NOMO-1 (cell line): ENCODE measurements at regions not wholly inside any gene's neighbourhood (a gene's known extent, or its start where the extent isn't known, plus 50 kb on each side); places are given as distances from the start of the nearest gene placed in this dataset.
A peak's percentile ranks its signal among the peaks of the same experiment; 100 is the strongest.
"Not testable (repeated sequence)": the region's sequence is repeated elsewhere in the genome, so short reads cannot be mapped to it uniquely, and the experiment has no call there.

ENCODE experiments used
- DNase-seq, 2 experiments: peaks; one replicate each; lab custom pipeline; 2025; ENCODE audit not compliant: unreplicated experiment in 2 of 2; lab: John Stamatoyannopoulos, UW

- DNase-seq = no peak
Observed at GRCh38 chr4:127505203-127505602, 127.6 kb upstream of the INTU start.

- peak in 1 of 2 experiments; percentile 12 for DNase-seq
Observed at GRCh38 chr4:127506283-127506682, 126.5 kb upstream of the INTU start.

DNA sequence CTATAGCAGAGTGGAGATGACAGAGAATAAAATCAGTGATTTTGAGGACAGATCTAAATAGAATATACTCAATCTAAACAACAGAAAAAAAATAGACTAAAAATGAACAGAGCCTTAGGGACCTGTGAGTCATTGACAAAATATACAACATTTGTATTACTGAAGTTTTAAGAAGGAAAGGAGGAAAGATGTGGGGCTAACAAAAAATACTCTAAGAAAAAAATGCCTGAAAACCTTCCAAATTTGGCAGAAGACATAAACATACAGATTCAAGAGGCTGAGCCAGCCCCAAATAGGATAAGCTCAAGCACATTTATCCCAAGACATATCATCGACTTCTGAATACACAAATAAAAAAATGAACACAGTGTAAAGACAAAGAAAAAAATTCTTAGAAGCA lies 123.6 kb upstream of the INTU start:
- no peak for DNase-seq

DNA sequence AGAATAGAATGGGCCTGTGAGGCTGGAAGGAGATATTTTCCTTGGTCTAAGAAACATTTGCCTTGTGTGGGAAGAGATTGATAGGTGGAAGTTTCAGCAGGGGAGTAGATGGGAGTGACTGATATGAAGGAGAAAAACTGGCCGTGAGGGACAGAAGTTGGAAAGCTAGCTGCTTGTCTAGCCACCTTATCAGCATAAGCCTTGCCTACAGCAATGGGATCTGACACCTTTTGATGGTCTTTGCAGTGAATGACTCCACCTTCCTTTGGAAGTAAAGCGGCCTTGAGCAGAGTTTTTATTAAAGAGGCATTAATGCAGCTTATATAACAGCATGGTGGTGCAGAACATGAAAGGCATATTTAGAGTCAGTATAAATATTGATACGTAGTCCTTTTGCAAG lies 120.1 kb upstream of the INTU start:
- not testable (repeated sequence) for DNase-seq

DNA sequence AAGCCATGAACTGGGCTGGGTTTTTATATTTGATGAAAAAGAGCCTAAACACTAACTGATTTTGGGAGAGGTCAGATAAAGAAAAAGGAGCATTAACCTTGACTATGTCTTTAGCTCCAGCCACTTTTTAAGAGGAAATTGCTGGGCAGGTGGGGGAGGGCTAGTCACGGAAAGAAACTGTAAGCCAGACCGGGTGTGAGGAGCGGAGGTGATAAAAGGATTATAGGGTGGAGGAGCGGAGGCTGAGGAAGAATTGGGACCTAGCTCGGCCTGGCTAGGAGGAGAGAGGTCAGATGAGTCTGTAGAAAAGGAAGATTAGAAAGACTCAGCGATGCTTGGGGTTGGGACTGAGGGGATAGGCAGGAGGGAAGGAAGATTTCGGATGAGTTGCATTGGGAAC lies 117.5 kb upstream of the INTU start:
- not testable (repeated sequence) for DNase-seq

- DNase-seq = no peak
Observed at GRCh38 chr4:127518046-127518445, 114.7 kb upstream of the INTU start.

DNA sequence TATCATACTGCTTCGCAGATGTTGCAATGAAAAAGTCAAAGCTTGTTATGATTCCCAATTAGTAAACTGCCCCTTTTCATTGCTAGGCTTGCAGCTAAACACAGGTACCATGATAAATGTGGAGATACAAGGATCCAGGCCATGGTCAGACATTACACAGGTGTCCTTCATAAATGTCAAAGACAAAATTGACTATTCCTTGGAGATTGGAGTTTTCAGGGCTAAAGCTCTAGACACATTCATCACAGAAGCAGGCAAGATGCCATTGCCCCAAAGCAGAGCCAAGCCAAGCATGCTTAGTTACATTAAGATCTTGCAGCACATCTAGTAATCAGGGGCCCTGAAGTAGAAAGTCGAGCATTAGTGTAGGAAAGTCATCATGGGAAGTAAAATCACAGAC lies 111.3 kb upstream of the INTU start:
- no peak for DNase-seq

DNA sequence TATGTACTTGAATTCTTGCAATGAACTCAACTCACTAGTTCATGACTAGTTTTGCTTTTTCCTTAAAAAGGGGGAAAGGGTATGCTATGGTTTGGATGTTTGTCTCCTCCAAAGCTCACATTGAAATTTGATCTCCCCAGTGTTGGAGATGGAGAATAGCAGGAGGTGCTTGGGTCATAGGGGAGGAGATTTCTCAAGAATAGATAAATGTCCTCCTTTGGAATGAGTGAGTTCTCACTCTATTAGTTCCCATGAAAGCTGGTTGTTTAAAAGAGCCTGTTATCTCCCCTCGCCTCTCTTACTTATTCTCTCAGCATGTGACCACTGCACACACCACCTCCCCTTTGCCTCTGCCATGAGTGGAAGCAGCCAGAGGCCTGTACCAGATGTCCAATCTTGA lies 109.4 kb upstream of the INTU start:
- no peak for DNase-seq

- no peak for DNase-seq
Observed at GRCh38 chr4:127525608-127526007, 107.1 kb upstream of the INTU start.

GRCh38 chr4:127528302-127528701 lies 104.5 kb upstream of the INTU start:
- no peak for DNase-seq

- not testable (repeated sequence) for DNase-seq
Observed at GRCh38 chr4:127529879-127530278, 102.9 kb upstream of the INTU start.

- DNase-seq = no peak
Observed at GRCh38 chr4:127533028-127533700, 99.6 kb upstream of the INTU start.

- no peak for DNase-seq
Observed at GRCh38 chr4:127534041-127534825, 98.5 kb upstream of the INTU start.

- no peak for DNase-seq
Observed at GRCh38 chr4:127538016-127538415, 94.7 kb upstream of the INTU start.

DNA sequence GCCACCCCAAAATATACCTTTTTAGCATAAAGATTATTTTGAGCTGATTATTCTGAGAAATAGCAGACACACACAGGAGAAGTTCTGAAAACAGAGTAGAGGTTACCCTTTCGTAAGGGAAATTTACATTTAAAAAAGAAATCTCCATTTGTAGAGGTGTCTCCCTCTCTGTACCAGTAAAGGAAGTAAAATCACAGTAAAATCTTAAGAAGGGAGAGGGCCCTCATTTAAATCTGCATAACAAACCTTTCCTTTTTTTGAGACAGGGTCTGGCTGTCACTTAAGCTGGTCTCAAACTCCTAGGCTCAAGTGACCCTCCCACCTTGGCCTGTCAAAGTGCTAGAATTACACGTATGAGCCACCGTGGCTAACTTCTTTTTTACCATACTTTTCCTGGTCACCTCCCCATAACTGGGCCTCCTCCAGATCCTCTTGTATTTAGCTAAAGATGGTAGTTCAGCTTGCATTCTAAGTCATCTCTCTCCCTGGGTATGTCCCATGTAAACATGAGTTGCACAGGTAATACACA lies 92.2 kb upstream of the INTU start:
- no peak for DNase-seq

DNA sequence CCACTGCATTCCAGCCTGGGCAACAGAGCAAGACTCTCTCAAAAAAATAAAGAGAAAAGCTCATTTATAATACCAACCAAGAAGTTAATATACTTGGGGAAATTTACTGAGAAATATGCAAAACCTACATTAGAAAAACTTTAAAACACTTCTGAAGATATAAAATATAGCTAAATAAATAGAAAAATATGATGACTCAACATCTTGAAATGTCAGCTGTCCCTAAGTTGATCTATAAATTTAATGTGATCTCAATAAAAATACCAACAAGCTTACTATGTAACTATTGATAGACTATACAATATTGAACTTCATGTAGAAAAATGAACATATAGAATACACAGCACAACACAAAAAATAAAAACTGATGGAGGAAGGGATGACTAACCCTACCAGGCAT lies 87.5 kb upstream of the INTU start:
- no peak for DNase-seq

DNA sequence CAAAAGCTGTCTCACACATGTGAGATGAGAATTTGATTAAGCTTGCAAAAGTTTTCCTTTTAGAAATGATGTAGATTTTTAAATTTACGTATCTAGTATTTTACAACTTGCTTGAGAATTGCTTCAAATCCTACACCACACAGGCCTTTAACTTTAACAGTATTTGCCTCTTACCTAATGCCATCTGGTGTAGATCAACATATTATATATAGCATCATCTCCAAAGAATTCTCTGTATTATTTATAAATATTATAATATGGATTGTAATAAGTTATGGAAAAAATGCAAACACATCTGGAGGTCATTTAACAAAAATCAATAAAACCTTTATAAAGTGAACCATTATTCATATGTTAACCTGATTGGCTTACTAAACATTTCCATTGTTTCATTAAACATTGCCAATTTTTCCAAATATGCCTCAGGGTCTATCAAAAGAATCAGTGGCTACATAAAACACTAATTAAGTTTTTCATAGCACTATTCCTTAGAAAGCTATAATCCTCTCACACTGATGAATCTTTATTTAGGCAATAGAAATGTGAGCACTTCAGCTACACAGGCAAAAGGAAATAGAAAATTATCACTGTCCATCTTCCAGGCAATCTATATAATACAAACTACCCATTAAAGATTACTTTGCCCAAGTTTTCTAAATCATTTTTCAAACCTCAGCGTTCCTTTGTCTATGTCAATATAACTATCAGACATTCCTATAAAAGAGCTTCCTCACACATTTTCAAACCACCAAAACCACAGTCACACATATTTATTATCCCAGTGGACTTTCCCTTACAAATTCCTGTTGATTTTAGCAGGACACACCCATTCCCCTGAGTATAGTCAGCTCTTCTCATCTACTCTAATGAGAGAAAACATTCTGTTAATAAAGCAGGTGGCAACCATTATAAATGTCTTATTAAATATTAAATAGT lies 83.5 kb upstream of the INTU start:
- no peak for DNase-seq

GRCh38 chr4:127555106-127555505 lies 77.7 kb upstream of the INTU start:
- DNase-seq = no peak

GRCh38 chr4:127558088-127558487 lies 74.7 kb upstream of the INTU start:
- DNase-seq = no peak

- DNase-seq = no peak
Observed at GRCh38 chr4:127558489-127559407, 74.0 kb upstream of the INTU start.
